ENCODE measurements at regions not wholly inside any gene's neighbourhood (a gene's known extent, or its start where the extent isn't known, plus 50 kb on each side); places are given as distances from the start of the nearest gene placed in this dataset.

- TF ChIP-seq EZH2 (IDR thresholded peaks at IDR 0.05; ENCODE audit: insufficient read depth, poor library complexity, severe bottlenecking) (no peak), EZH2phosphoT487 (IDR thresholded peaks at IDR 0.05; ENCODE audit: insufficient read depth, low read depth) (no peak)
Measured at GRCh38 chr4:60619531-60620305, 580.4 kb upstream of the ADGRL3 start.

All from GM23248 (cell line).